Chondrocyte (in vitro differentiated cells): ENCODE measurements at regions not wholly inside any gene's neighbourhood (a gene's known extent, or its start where the extent isn't known, plus 50 kb on each side); places are given as distances from the start of the nearest gene placed in this dataset.
"Not testable (repeated sequence)": the region's sequence is repeated elsewhere in the genome, so short reads cannot be mapped to it uniquely, and the experiment has no call there.

Source experiments
- DNase-seq: peaks from one replicate; pipeline ENCODE4 v3.0.0; 2021; ENCODE audit warnings: mixed read lengths, low spot score
- H3K27ac Mint-ChIP-seq: one replicate; pipeline ENCODE4 v1.8.0; 2021; ENCODE audit warnings: mild to moderate bottlenecking, moderate library complexity, mixed read lengths; ENCODE audit not compliant: unreplicated experiment
- H3K27me3 Mint-ChIP-seq: 2 replicates; pipeline ENCODE4 v1.8.0; 2021; ENCODE audit warnings: low read depth, mixed read lengths
- H3K36me3 Mint-ChIP-seq: 2 replicates; pipeline ENCODE4 v1.8.0; 2021; ENCODE audit warnings: low read depth, mixed read lengths
- H3K4me1 Mint-ChIP-seq: 2 replicates; pipeline ENCODE4 v1.8.0; 2021; ENCODE audit warnings: low read depth, mild to moderate bottlenecking, mixed read lengths
- H3K4me3 Mint-ChIP-seq: one replicate; pipeline ENCODE4 v1.8.0; 2021; ENCODE audit warnings: mild to moderate bottlenecking, moderate library complexity, mixed read lengths; ENCODE audit not compliant: unreplicated experiment
- H3K9me3 Mint-ChIP-seq: 2 replicates; pipeline ENCODE4 v1.8.0; 2021; ENCODE audit warnings: low read depth, mixed read lengths
- CTCF ChIP-seq: fragments of 200-600 bp; sonication (generic); IDR thresholded peaks from 2 replicates; pipeline ENCODE4 v1.5.0; 2021; ENCODE audit warnings: antibody characterized with exemption, mild to moderate bottlenecking, moderate library complexity

- H3K27me3 Mint-ChIP-seq = peaks cover 31% of the 10 kb centered on the region
- H3K4me1 Mint-ChIP-seq = no peaks in the 10 kb centered on the region
- H3K27ac Mint-ChIP-seq = no peak overlapping the region
- no peaks in the 10 kb centered on the region for H3K36me3 Mint-ChIP-seq
- no peaks in the 10 kb centered on the region for H3K9me3 Mint-ChIP-seq
- no peak for TF ChIP-seq CTCF
- DNase-seq = no peak
- H3K4me3 Mint-ChIP-seq = no peak overlapping the region
Measured at GRCh38 chr11:97909614-97910399, 1110.9 kb upstream of the CNTN5 start.

- Mint-ChIP-seq H3K4me1 (no peaks in the 10 kb centered on the region), H3K27me3 (peaks cover 26% of the 10 kb centered on the region), H3K27ac (no peak overlapping the region), H3K9me3 (no peaks in the 10 kb centered on the region), H3K36me3 (no peaks in the 10 kb centered on the region), H3K4me3 (no peak overlapping the region)
- DNase-seq = no peak
- no peak for TF ChIP-seq CTCF
Measured at GRCh38 chr11:97912629-97913028, 1108.1 kb upstream of the CNTN5 start.

- H3K27ac Mint-ChIP-seq, H3K36me3 Mint-ChIP-seq, H3K4me3 Mint-ChIP-seq, H3K4me1 Mint-ChIP-seq: not testable (repeated sequence)
- Mint-ChIP-seq H3K9me3 (peaks cover 13% of the 10 kb centered on the region), H3K27me3 (peaks cover 18% of the 10 kb centered on the region)
- peak; percentile 47 for DNase-seq
Measured at GRCh38 chr11:97922933-97923332, 1097.8 kb upstream of the CNTN5 start.

- DNase-seq = no peak
- Mint-ChIP-seq H3K27ac (no peak overlapping the region), H3K4me3 (no peak overlapping the region), H3K4me1 (no peaks in the 10 kb centered on the region), H3K9me3 (no peaks in the 10 kb centered on the region), H3K27me3 (peaks cover 27% of the 10 kb centered on the region), H3K36me3 (no peaks in the 10 kb centered on the region)
- TF ChIP-seq CTCF = no peak
Measured at GRCh38 chr11:97934572-97935208, 1086.1 kb upstream of the CNTN5 start.

GRCh38 chr11:97937501-97937900 lies 1083.2 kb upstream of the CNTN5 start:
- Mint-ChIP-seq H3K4me3 (no peak overlapping the region), H3K36me3 (no peaks in the 10 kb centered on the region), H3K27ac (no peak overlapping the region), H3K9me3 (no peaks in the 10 kb centered on the region), H3K4me1 (no peaks in the 10 kb centered on the region), H3K27me3 (peaks cover 25% of the 10 kb centered on the region)
- TF ChIP-seq CTCF = no peak
- no peak for DNase-seq
